Lower leg skin (tissue), 4 donors: ENCODE measurements at regions not wholly inside any gene's neighbourhood (a gene's known extent, or its start where the extent isn't known, plus 50 kb on each side); places are given as distances from the start of the nearest gene placed in this dataset.
"Not testable (repeated sequence)": the region's sequence is repeated elsewhere in the genome, so short reads cannot be mapped to it uniquely, and the experiment has no call there.

ENCODE experiments used
- DNase-seq, 2 donors: peaks; one replicate each; pipeline ENCODE4 v3.0.0-alpha.2; 2019; ENCODE audit warnings: low spot score in 2 of 2
- H3K4me3 ChIP-seq: fragments of 200-600 bp; sonication (generic); 2 replicates; pipeline ENCODE4 v1.5.1; 2017; ENCODE audit warnings: mild to moderate bottlenecking, low read depth; ENCODE audit not compliant: poor library complexity, severe bottlenecking
- CTCF ChIP-seq, 3 donors: fragments of 450-650 bp; IDR thresholded peaks; one replicate each; pipeline ENCODE4 v1.5.1; 2016; ENCODE audit warnings: antibody characterized with exemption in 3 of 3, mild to moderate bottlenecking in 3 of 3, moderate library complexity in 2 of 3
- POLR2A ChIP-seq, 2 donors: fragments of 450-650 bp; IDR thresholded peaks; one replicate each; pipeline ENCODE4 v1.6.1; 2016 to 2017; ENCODE audit warnings: antibody characterized with exemption in 2 of 2, mild to moderate bottlenecking in 1 of 2, moderate library complexity in 1 of 2
- WGBS, 2 donors: methylation state at CpG; one replicate each; pipeline ENCODE4 v1.1.5; 2018; 5-methylcytosine and 5-hydroxymethylcytosine counted together
- intact Hi-C: fragments of 100-400 bp; cut with DNase I; formaldehyde crosslinking; loops from one replicate; pipeline ENCODE4 v1.15.0; 2023; ENCODE audit warnings: low total_unique reads

- no peak for TF ChIP-seq POLR2A (IDR thresholded peaks at IDR 0.05)
- H3K4me3 ChIP-seq: no peak overlapping the region
- no peak for DNase-seq
- intact Hi-C loops: no loop called here
Measured at GRCh38 chr4:30191902-30192301, 528.3 kb upstream of the PCDH7 start.

GRCh38 chr4:30207389-30207788 is 512.8 kb upstream of the PCDH7 start:
- intact Hi-C loops: no loop called here
- no peak overlapping the region for H3K4me3 ChIP-seq
- no peak for DNase-seq
- TF ChIP-seq POLR2A (IDR thresholded peaks at IDR 0.05): no peak
- no peak for TF ChIP-seq CTCF (IDR thresholded peaks at IDR 0.05)

GRCh38 chr4:30208731-30209435 is 511.3 kb upstream of the PCDH7 start:
- WGBS, 2 donors: 59 to 76% methylated on average over 2 of the region's 2 CpGs
- TF ChIP-seq CTCF (IDR thresholded peaks at IDR 0.05) (no peak), POLR2A (IDR thresholded peaks at IDR 0.05) (no peak)
- intact Hi-C loops: no loop called here
- DNase-seq: no peak
- H3K4me3 ChIP-seq: no peak overlapping the region

- H3K4me3 ChIP-seq, intact Hi-C loops: not testable (repeated sequence)
- 91 to 94% methylated on average over 4 of the region's 4 CpGs for WGBS, 2 donors
Measured at GRCh38 chr4:30215973-30216372, 504.2 kb upstream of the PCDH7 start.

GRCh38 chr4:30245140-30245539 is 475.0 kb upstream of the PCDH7 start:
- H3K4me3 ChIP-seq: no peak overlapping the region
- no peak for TF ChIP-seq CTCF (IDR thresholded peaks at IDR 0.05)
- no peak for TF ChIP-seq POLR2A (IDR thresholded peaks at IDR 0.05)
- intact Hi-C loops: no loop called here
- DNase-seq: no peak

More at GRCh38 chr4:30215973-30216372, 504.2 kb upstream of the PCDH7 start:
- DNase-seq: not testable (repeated sequence)

GRCh38 chr4:30256116-30256832 is 463.9 kb upstream of the PCDH7 start:
- TF ChIP-seq CTCF (IDR thresholded peaks at IDR 0.05) (no peak), POLR2A (IDR thresholded peaks at IDR 0.05) (no peak)
- intact Hi-C loops: no loop called here
- DNase-seq: no peak
- WGBS, 2 donors: 62 to 80% methylated on average over 3 of the region's 3 CpGs
- H3K4me3 ChIP-seq: no peak overlapping the region

GRCh38 chr4:30258949-30259348 is 461.2 kb upstream of the PCDH7 start:
- no peak overlapping the region for H3K4me3 ChIP-seq
- WGBS, 2 donors: 56 to 67% methylated on average over 3 of the region's 3 CpGs
- TF ChIP-seq POLR2A (IDR thresholded peaks at IDR 0.05) (no peak), CTCF (IDR thresholded peaks at IDR 0.05) (no peak)
- intact Hi-C loops: no loop called here
- no peak for DNase-seq
